ENCODE measurements at regions not wholly inside any gene's neighbourhood (a gene's known extent, or its start where the extent isn't known, plus 50 kb on each side); places are given as distances from the start of the nearest gene placed in this dataset.

DNA sequence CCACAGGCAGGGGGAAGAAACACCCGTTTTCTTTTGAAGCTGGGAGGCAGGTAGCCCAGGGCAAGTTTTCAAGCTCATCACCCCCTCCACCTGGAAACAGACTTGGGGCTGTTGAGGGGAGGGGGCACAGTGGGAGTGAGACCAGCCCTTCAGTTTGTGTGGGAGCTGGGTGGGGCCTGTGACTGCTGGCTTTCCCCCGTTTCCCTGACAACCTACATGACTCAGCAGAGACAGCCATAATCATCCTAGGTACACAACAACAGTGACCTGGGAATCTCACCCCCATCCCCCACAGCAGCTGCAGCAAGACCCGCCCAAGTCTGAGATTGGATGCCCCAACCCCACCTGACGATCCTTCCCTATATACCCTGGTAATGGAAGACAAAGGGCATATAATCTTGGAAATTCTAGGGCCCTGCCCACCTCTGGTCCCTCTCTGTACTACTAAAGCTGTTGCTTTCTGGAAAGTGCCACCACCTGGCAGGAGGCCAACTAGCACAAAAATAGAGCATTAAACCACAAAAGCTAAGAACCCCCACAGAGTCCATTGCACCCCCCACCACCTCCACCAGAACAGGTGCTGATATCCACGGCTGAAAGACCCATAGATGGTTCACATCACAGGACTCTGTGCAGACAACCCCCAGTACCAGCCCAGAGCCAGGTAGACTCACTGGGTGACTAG, 422.2 kb upstream of the SGO1 start:
- Histone ChIP-seq H3K27me3 (ENCODE audit: control insufficient read depth, insufficient read depth, low read length) (no peaks in the 10 kb centered on the region), H3K14ac (replicated peaks; ENCODE audit: low read depth, low read length) (no peak overlapping the region), H2BK120ac (ENCODE audit: low read depth, low read length) (no peak overlapping the region), H3K27ac (ENCODE audit: insufficient read depth, low read length) (no peak overlapping the region), H3K79me1 (ENCODE audit: low read depth in 1 of 2, low read length in 2 of 2) (no peaks in the 10 kb centered on the region), H3K9me1 (ENCODE audit: insufficient read depth, low read length) (no peaks in the 10 kb centered on the region), H2BK15ac (ENCODE audit: low read depth, low read length) (no peak overlapping the region), H2AK9ac (replicated peaks; ENCODE audit: low read depth, low read length, poor library complexity) (no peak overlapping the region), H3K9ac (ENCODE audit: low read depth, low read length) (no peak overlapping the region), H4K8ac (ENCODE audit: low read depth in 2 of 2, low read length in 2 of 2) (no peak overlapping the region), H2BK20ac (ENCODE audit: low read depth, low read length) (no peak overlapping the region), H2BK5ac (ENCODE audit: low read depth, low read length, poor library complexity, severe bottlenecking) (no peak overlapping the region), H4K20me1 (ENCODE audit: insufficient read depth, low read length) (no peaks in the 10 kb centered on the region), H3K4me2 (ENCODE audit: low read depth, low read length) (no peak overlapping the region), H3K23ac (ENCODE audit: low read depth, low read length) (no peak overlapping the region), H3K36me3 (ENCODE audit: control insufficient read depth, insufficient read depth, low read length) (no peaks in the 10 kb centered on the region), H3K56ac (ENCODE audit: extremely low read depth, insufficient read depth, low read length) (no peak overlapping the region), H3K9me3 (ENCODE audit: control insufficient read depth, insufficient read depth, low read length) (peaks cover 2% of the 10 kb centered on the region; the same call in 1 of the 2 replicates), H2AFZ (replicated peaks; ENCODE audit: low read length, poor library complexity) (no peak overlapping the region), H3K18ac (ENCODE audit: low read depth, low read length) (no peak overlapping the region), H4K5ac (ENCODE audit: low read depth, low read length) (no peak overlapping the region), H3K4me3 (ENCODE audit: insufficient read depth, low read depth, low read length) (no peak overlapping the region), H3K4ac (ENCODE audit: low read depth, low read length) (no peak overlapping the region), H2AK5ac (ENCODE audit: low read depth, low read length) (no peak overlapping the region), H3K4me1 (ENCODE audit: control insufficient read depth, insufficient read depth, low read length) (no peaks in the 10 kb centered on the region), H4K91ac (ENCODE audit: insufficient read depth, low read depth, low read length) (no peak overlapping the region)
- POLR2A ChIA-PET (ENCODE audit: unreplicated experiment): no interaction called here
- WGBS, 2 experiments (ENCODE audit: extremely low coverage in 2 of 2, insufficient read length in 1 of 2): no CpG with 5 or more reads among the region's 5 CpGs
- CTCF ChIA-PET: no interaction called here
- DNase-seq (no peak), ATAC-seq (ENCODE audit: low read depth) (no peak)
- no TSS peak for BruUV-seq (replicated peaks)
- in situ Hi-C loops (cut with MboI; ENCODE audit: low sequenced_read_pairs) (no loop called here), dilution Hi-C loops (cut with HindIII; ENCODE audit: low sequenced_read_pairs, unreplicated experiment) (no loop called here), intact Hi-C loops (cut with micrococcal nuclease) (no loop called here)
- no peak for TF ChIP-seq MAZ (IDR thresholded peaks at IDR 0.05; ENCODE audit: borderline replicate concordance, low read depth, low read length)
